Neuronal stem cell (in vitro differentiated cells): ENCODE measurements at regions not wholly inside any gene's neighbourhood (a gene's known extent, or its start where the extent isn't known, plus 50 kb on each side); places are given as distances from the start of the nearest gene placed in this dataset.

Source experiments
- DNase-seq: peaks from one replicate; pipeline ENCODE4 v3.0.0-alpha.2; 2013; ENCODE audit warnings: low spot score
- H2AFZ ChIP-seq: one replicate; pipeline ENCODE4 v1.6.1; 2013; ENCODE audit warnings: mild to moderate bottlenecking, low read length, inconsistent platforms
- H2AK5ac ChIP-seq: 2 replicates; pipeline ENCODE4 v1.6.1; 2013; ENCODE audit warnings: low read depth, mild to moderate bottlenecking, inconsistent platforms, low read length, moderate library complexity, mixed read lengths
- H2BK120ac ChIP-seq: 2 replicates; pipeline ENCODE4 v1.6.1; 2013; ENCODE audit warnings: low read depth, mild to moderate bottlenecking, inconsistent platforms, low read length, moderate library complexity, mixed read lengths
- H2BK12ac ChIP-seq: one replicate; pipeline ENCODE4 v1.6.1; 2013; ENCODE audit warnings: low read length, inconsistent platforms
- H2BK15ac ChIP-seq: 2 replicates; pipeline ENCODE4 v1.6.1; 2013; ENCODE audit warnings: mild to moderate bottlenecking, low read length, inconsistent platforms, mixed read lengths
- H2BK5ac ChIP-seq: one replicate; pipeline ENCODE4 v1.6.1; 2013; ENCODE audit warnings: inconsistent platforms, mild to moderate bottlenecking, low read length, moderate library complexity
- H3K14ac ChIP-seq: one replicate; pipeline ENCODE4 v1.6.1; 2013; ENCODE audit warnings: low read length, inconsistent platforms
- H3K18ac ChIP-seq: 2 replicates; pipeline ENCODE4 v1.6.1; 2013; ENCODE audit warnings: low read length, inconsistent platforms
- H3K23ac ChIP-seq: 2 replicates; pipeline ENCODE4 v1.6.1; 2013; ENCODE audit warnings: low read depth, mild to moderate bottlenecking, mixed read lengths, low read length, inconsistent platforms; ENCODE audit not compliant: poor library complexity
- H3K27ac ChIP-seq: replicated peaks from 3 replicates; pipeline ENCODE4 v1.5.1; 2013; ENCODE audit warnings: low read length, inconsistent platforms
- H3K27me3 ChIP-seq, 3 experiments: 2 replicates each; pipeline ENCODE4 v1.6.1; 2013; ENCODE audit warnings: low read length in 3 of 3, mild to moderate bottlenecking in 2 of 3, inconsistent platforms in 1 of 3, low read depth in 1 of 3, mixed read lengths in 1 of 3, moderate library complexity in 1 of 3; ENCODE audit not compliant: control insufficient read depth in 3 of 3, insufficient read depth in 3 of 3
- H3K36me3 ChIP-seq, 2 donors: replicated peaks in 1 of 2; 2 replicates each; pipeline ENCODE4 v1.6.1; 2013; ENCODE audit warnings: low read length in 2 of 2; ENCODE audit not compliant: control insufficient read depth in 2 of 2, insufficient read depth in 2 of 2
- H3K4ac ChIP-seq: 2 replicates; pipeline ENCODE4 v1.6.1; 2013; ENCODE audit warnings: inconsistent platforms, mild to moderate bottlenecking, low read length, moderate library complexity
- H3K4me1 ChIP-seq, 2 donors: 1 replicate in 1 of 2; 2 replicates in 1 of 2; pipeline ENCODE4 v1.6.1; 2013; ENCODE audit warnings: low read length in 2 of 2, low read depth in 1 of 2; ENCODE audit not compliant: control insufficient read depth in 2 of 2, insufficient read depth in 1 of 2
- H3K4me2 ChIP-seq: one replicate; pipeline ENCODE4 v1.6.1; 2013; ENCODE audit warnings: mild to moderate bottlenecking, low read length, inconsistent platforms; ENCODE audit not compliant: insufficient read depth, poor library complexity, severe bottlenecking
- H3K4me3 ChIP-seq, 2 donors: 2 replicates each; pipeline ENCODE4 v1.5.1; 2013; ENCODE audit warnings: low read length in 2 of 2, mild to moderate bottlenecking in 2 of 2, inconsistent platforms in 1 of 2, moderate library complexity in 1 of 2
- H3K79me1 ChIP-seq: one replicate; pipeline ENCODE4 v1.6.1; 2013; ENCODE audit warnings: low read depth, mild to moderate bottlenecking, inconsistent platforms, low read length, moderate library complexity
- H3K9ac ChIP-seq: one replicate; pipeline ENCODE4 v1.6.1; 2013; ENCODE audit warnings: mild to moderate bottlenecking, low read depth, low read length, inconsistent platforms; ENCODE audit not compliant: poor library complexity
- H3K9me3 ChIP-seq, 2 donors: replicated peaks in 1 of 2; 2 replicates each; pipeline versions ENCODE3 to v1.6.1; 2013; ENCODE audit warnings: low read length in 2 of 2, mild to moderate bottlenecking in 2 of 2, inconsistent platforms in 1 of 2, low read depth in 1 of 2, mixed read lengths in 1 of 2, moderate library complexity in 1 of 2; ENCODE audit not compliant: control insufficient read depth in 2 of 2, insufficient read depth in 1 of 2
- H4K8ac ChIP-seq: one replicate; pipeline ENCODE4 v1.6.1; 2013; ENCODE audit warnings: low read depth, mild to moderate bottlenecking, inconsistent platforms, low read length, moderate library complexity
- H4K91ac ChIP-seq: one replicate; pipeline ENCODE4 v1.6.1; 2013; ENCODE audit warnings: low read length, low read depth, mild to moderate bottlenecking, inconsistent platforms; ENCODE audit not compliant: poor library complexity
- WGBS, 2 donors: extraction: QIAGEN DNeasy Blood & Tissue Kit; methylation state at CpG; one replicate each; pipeline ENCODE4 v1.1.7; 2013; ENCODE audit warnings: missing lambda C conversion rate in 2 of 2, mixed read lengths in 1 of 2; ENCODE audit not compliant: insufficient read length in 2 of 2, insufficient replicate concordance in 1 of 2; ENCODE audit errors: extremely low coverage in 2 of 2; 5-methylcytosine and 5-hydroxymethylcytosine counted together

GRCh38 chr1:173114346-173114745 lies 63.6 kb upstream of the TNFSF18 start:
- H3K36me3 ChIP-seq = no peaks in the 10 kb centered on the region
- H2AFZ ChIP-seq = no peak overlapping the region
- H3K23ac ChIP-seq = no peak overlapping the region
- H3K9ac ChIP-seq = no peak overlapping the region
- WGBS, 2 donors = no CpG with 5 or more reads among the region's 2 CpGs
- no peak overlapping the region for H3K4me3 ChIP-seq
- H2BK12ac ChIP-seq = no peak overlapping the region
- no peaks in the 10 kb centered on the region for H3K9me3 ChIP-seq
- no peak overlapping the region for H3K18ac ChIP-seq
- H4K91ac ChIP-seq = no peak overlapping the region
- no peak for DNase-seq
- no peak overlapping the region for H2BK120ac ChIP-seq
- H3K14ac ChIP-seq = no peak overlapping the region
- no peak overlapping the region for H4K8ac ChIP-seq
- no peak overlapping the region for H2AK5ac ChIP-seq
- H3K4me1 ChIP-seq = no peaks in the 10 kb centered on the region
- no peaks in the 10 kb centered on the region for H3K79me1 ChIP-seq
- no peak overlapping the region for H2BK5ac ChIP-seq
- H3K27me3 ChIP-seq = no peaks in the 10 kb centered on the region
- H3K27ac ChIP-seq = no peak overlapping the region
- H2BK15ac ChIP-seq = no peak overlapping the region
- no peak overlapping the region for H3K4me2 ChIP-seq
- H3K4ac ChIP-seq = no peak overlapping the region

- no CpG with 5 or more reads among the region's 3 CpGs for WGBS, 2 donors
- H3K4ac ChIP-seq = no peak overlapping the region
- no peak overlapping the region for H2AK5ac ChIP-seq
- no peak overlapping the region for H4K8ac ChIP-seq
- H2AFZ ChIP-seq = no peak overlapping the region
- H2BK15ac ChIP-seq = no peak overlapping the region
- no peak overlapping the region for H4K91ac ChIP-seq
- H2BK5ac ChIP-seq = no peak overlapping the region
- H3K27me3 ChIP-seq = no peaks in the 10 kb centered on the region
- no peak overlapping the region for H3K9ac ChIP-seq
- no peak overlapping the region for H2BK12ac ChIP-seq
- H3K4me1 ChIP-seq = no peaks in the 10 kb centered on the region
- no peak overlapping the region for H3K4me2 ChIP-seq
- no peak overlapping the region for H3K23ac ChIP-seq
- H3K79me1 ChIP-seq = no peaks in the 10 kb centered on the region
- no peak overlapping the region for H3K27ac ChIP-seq
- DNase-seq = no peak
- no peak overlapping the region for H3K14ac ChIP-seq
- no peak overlapping the region for H3K4me3 ChIP-seq
- H2BK120ac ChIP-seq = no peak overlapping the region
- H3K18ac ChIP-seq = no peak overlapping the region
- no peaks in the 10 kb centered on the region for H3K36me3 ChIP-seq
- no peaks in the 10 kb centered on the region for H3K9me3 ChIP-seq
Measured at GRCh38 chr1:173113015-173113741, 62.4 kb upstream of the TNFSF18 start.

DNA sequence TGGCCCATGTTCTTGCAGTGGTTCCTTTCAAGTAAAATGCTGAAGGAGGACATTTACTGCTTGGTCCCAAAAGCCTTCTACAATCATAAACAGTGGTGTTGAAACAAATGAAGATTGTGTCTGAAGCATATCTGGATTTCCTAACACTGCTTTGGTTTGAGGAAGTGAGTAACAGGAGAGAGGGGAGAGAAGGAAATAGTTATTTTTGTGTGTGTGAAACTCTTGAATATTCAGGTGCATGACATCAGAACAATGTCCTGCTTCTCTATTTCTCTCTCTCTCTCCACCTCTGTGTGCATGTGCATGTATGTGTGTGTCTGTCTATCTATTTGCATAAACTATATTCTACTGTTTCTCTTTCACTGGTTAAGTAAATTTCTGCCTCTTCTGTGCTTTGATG lies 61.4 kb upstream of the TNFSF18 start:
- H2AK5ac ChIP-seq = no peak overlapping the region
- no peak overlapping the region for H2AFZ ChIP-seq
- H3K27ac ChIP-seq = no peak overlapping the region
- H2BK15ac ChIP-seq = no peak overlapping the region
- no peaks in the 10 kb centered on the region for H3K4me1 ChIP-seq
- H4K91ac ChIP-seq = no peak overlapping the region
- DNase-seq = no peak
- no peak overlapping the region for H2BK120ac ChIP-seq
- no peak overlapping the region for H3K18ac ChIP-seq
- H3K4me3 ChIP-seq = no peak overlapping the region
- no peak overlapping the region for H3K4ac ChIP-seq
- H2BK12ac ChIP-seq = no peak overlapping the region
- H3K4me2 ChIP-seq = no peak overlapping the region
- no peak overlapping the region for H3K23ac ChIP-seq
- H4K8ac ChIP-seq = no peak overlapping the region
- H3K36me3 ChIP-seq = no peaks in the 10 kb centered on the region
- H3K79me1 ChIP-seq = no peaks in the 10 kb centered on the region
- no peak overlapping the region for H3K9ac ChIP-seq
- H3K27me3 ChIP-seq = no peaks in the 10 kb centered on the region
- H2BK5ac ChIP-seq = no peak overlapping the region
- no peak overlapping the region for H3K14ac ChIP-seq
- no peaks in the 10 kb centered on the region for H3K9me3 ChIP-seq

- no peak overlapping the region for H4K8ac ChIP-seq
- no peaks in the 10 kb centered on the region for H3K4me1 ChIP-seq
- no peak overlapping the region for H4K91ac ChIP-seq
- no peak overlapping the region for H2AFZ ChIP-seq
- H2BK12ac ChIP-seq = no peak overlapping the region
- H3K23ac ChIP-seq = no peak overlapping the region
- H2BK5ac ChIP-seq = no peak overlapping the region
- no peaks in the 10 kb centered on the region for H3K79me1 ChIP-seq
- H3K9ac ChIP-seq = no peak overlapping the region
- H3K9me3 ChIP-seq = peaks cover 0 to 4% of the 10 kb centered on the region in 2 donors
- no peak overlapping the region for H3K14ac ChIP-seq
- H3K27me3 ChIP-seq = no peaks in the 10 kb centered on the region
- no CpG with 5 or more reads among the region's 2 CpGs for WGBS, 2 donors
- no peak overlapping the region for H2AK5ac ChIP-seq
- DNase-seq = no peak
- no peak overlapping the region for H3K4me2 ChIP-seq
- H3K4me3 ChIP-seq = no peak overlapping the region
- H3K36me3 ChIP-seq = no peaks in the 10 kb centered on the region
- H3K4ac ChIP-seq = no peak overlapping the region
- H2BK120ac ChIP-seq = no peak overlapping the region
- H2BK15ac ChIP-seq = no peak overlapping the region
- no peak overlapping the region for H3K18ac ChIP-seq
- H3K27ac ChIP-seq = no peak overlapping the region
Measured at GRCh38 chr1:173107696-173108095, 57.0 kb upstream of the TNFSF18 start.
